AG04449 (cell line): ENCODE measurements at regions not wholly inside any gene's neighbourhood (a gene's known extent, or its start where the extent isn't known, plus 50 kb on each side); places are given as distances from the start of the nearest gene placed in this dataset.

Experiments
- CTCF ChIA-PET: fragments of 350-600 bp; formaldehyde crosslinking; extraction: SDS; loops from one replicate; lab custom pipeline; 2021; ENCODE audit warnings: antibody characterized with exemption; lab: Yijun Ruan, JAX
- POLR2A ChIA-PET: fragments of 400-600, 350-600 bp; formaldehyde crosslinking; extraction: SDS; loops from one replicate; lab custom pipeline; 2020; ENCODE audit warnings: antibody characterized with exemption, inconsistent platforms; lab: Yijun Ruan, JAX
- DNase-seq: peaks from one replicate; pipeline ENCODE4 v3.0.0-alpha.2; 2010; ENCODE audit warnings: low read depth, low spot score
- H3K4me3 ChIP-seq: 2 replicates; pipeline ENCODE4 v1.5.1; 2011; ENCODE audit warnings: low read depth, mild to moderate bottlenecking, control low read depth, low read length
- TF ChIP-seq, protein P1 (sequence below): IDR thresholded peaks from one replicate; pipeline ENCODE4 v1.5.1; 2011; ENCODE audit warnings: mild to moderate bottlenecking, moderate library complexity, low read length, control low read depth, inconsistent platforms; ENCODE audit not compliant: insufficient read depth; ENCODE audit errors: missing control alignments

DNA sequence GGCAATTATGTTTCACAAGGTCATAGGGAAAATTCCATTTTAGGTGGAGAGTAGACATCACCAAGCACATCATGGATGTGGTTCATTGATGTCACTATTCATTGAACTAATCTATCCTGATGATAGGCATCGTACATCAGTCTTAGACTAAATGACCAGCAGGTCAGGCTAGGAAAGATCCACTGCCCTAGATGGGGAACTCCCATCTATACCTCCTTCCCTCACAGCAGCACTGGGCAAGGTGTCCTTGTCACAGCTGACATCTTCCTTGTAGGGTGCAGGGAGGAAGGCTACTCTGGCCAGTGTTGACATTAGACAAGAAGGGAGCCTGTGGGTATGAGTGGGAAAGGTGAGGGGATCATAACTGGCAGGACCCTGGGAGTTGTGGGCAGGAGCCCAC is 63.8 kb upstream of the CAPRIN2 start:
- TF ChIP-seq, protein P1, sequence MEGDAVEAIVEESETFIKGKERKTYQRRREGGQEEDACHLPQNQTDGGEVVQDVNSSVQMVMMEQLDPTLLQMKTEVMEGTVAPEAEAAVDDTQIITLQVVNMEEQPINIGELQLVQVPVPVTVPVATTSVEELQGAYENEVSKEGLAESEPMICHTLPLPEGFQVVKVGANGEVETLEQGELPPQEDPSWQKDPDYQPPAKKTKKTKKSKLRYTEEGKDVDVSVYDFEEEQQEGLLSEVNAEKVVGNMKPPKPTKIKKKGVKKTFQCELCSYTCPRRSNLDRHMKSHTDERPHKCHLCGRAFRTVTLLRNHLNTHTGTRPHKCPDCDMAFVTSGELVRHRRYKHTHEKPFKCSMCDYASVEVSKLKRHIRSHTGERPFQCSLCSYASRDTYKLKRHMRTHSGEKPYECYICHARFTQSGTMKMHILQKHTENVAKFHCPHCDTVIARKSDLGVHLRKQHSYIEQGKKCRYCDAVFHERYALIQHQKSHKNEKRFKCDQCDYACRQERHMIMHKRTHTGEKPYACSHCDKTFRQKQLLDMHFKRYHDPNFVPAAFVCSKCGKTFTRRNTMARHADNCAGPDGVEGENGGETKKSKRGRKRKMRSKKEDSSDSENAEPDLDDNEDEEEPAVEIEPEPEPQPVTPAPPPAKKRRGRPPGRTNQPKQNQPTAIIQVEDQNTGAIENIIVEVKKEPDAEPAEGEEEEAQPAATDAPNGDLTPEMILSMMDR = no peak
- ChIA-PET CTCF (no interaction called here), POLR2A (no interaction called here)
- H3K4me3 ChIP-seq = no peak overlapping the region
- no peak for DNase-seq

DNA sequence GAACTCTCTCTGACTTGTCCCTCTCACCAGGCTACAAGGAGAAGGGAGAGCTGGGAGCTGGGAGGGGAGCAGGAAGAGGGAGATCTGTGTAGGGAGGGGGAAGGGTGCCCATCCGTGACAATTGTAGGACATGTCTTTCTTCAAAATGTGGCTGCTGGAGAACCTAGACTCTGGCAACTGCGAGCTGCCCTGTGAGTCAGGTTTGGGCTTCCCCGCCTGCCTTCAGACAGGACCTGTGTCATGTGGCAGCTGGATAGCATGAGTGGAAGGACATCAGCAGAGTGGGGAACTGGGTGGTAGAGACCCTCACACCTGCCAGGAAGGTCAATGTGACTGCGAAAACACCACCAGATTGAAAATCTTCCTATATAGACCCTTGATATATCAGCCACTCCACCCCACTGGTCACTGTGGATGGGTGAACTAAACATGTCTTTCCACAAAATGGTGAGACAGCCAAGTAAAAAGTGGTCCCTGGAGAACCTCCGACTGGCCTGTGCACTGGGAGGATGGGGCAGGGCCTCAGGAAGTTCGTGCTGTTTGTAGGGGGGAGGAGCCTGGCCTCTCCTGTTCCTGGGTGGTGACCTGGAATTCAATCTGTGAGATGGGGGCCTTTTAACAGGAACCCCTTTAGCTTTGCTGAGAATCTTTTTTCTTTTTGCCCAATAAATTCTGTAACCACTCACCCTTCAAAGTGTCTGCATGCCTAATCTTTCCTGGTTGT is 62.2 kb upstream of the CAPRIN2 start:
- DNase-seq = no peak
- TF ChIP-seq, protein P1 = no peak
- ChIA-PET POLR2A (no interaction called here), CTCF (interaction anchor here (3.0 kb wide), 1 partner anchor 9 kb away, joined by 21 read pairs; no protein-coding TSS in a partner anchor)
- H3K4me3 ChIP-seq = no peak overlapping the region

DNA sequence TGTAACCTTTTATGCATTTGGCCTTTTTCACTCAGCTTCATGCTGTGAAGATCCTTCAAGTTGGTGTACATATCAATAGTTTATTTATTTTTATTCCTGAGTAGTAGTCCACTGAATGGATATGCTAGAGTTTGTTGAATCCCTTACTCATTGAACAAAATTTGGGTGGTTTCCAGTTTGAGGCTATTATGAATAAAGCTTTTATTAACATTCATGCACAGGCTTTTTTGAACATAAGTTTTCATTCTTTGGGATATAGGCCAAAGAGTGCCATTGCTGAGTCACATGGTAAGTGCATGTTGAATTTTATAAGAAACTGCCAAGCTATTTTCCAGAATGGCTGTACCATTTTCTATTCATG is 59.5 kb upstream of the CAPRIN2 start:
- no peak overlapping the region for H3K4me3 ChIP-seq
- DNase-seq = no peak
- POLR2A ChIA-PET = no interaction called here
- TF ChIP-seq, protein P1 = no peak
- CTCF ChIA-PET = interaction anchor here (0.8 kb wide), 1 partner anchor 458 kb away, joined by 3 read pairs; no protein-coding TSS in a partner anchor

DNA sequence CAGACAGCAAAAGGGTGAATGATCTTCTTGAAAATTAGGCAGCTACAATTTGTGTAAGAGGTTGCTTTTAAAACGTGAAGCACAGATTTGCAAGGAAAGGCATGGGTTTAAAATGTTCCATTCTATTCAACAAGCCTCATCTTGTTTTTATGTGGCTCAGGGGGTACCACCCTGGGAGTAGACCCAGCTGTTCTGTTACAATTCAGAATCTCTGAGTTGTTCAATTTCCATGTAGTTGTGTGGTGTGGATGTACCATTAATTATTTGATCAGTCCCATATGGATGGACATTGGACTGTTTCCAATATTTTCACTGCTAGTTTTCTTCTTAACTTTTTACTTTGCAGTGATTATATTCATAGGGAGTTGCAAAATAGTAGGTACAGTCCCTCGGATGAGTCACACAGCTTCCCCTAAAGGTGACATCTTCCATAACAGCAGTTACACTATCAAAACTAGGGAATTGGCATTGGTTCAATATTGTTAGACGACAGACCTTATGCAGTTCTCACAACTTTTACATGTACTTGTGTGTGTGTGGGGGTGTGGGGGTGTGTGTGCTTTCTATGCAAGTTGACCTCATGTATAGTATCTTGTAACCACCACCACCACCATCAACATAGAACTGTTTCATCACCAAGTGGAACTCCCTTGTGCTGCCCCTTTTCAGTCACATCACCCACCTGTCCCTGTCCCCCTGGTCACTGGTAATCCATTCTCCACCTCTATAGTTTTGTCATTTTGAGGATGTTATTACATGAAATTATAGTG is 59.0 kb upstream of the CAPRIN2 start:
- no peak for DNase-seq
- TF ChIP-seq, protein P1 = no peak
- H3K4me3 ChIP-seq = no peak overlapping the region
- POLR2A ChIA-PET = no interaction called here
- CTCF ChIA-PET = no interaction called here

DNA sequence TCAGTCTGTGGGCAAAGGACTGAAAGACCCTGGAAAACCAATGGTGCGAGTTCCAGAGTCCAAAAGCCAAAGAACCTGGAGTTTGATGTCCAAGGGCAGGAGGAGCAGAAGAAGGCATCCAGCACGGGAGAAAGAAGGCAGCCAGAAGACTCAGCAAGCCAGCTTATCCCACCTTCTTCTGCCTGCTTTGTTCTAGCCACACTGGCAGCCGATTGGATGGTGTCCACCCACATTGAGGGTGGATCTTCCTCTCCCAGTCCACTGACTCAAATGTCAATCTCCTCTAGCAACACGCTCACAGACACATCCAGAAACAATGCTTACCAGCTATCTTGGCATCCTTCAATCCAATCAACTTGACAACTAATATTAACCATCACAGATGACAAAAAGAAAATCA is 57.2 kb upstream of the CAPRIN2 start:
- no peak for DNase-seq
- TF ChIP-seq, protein P1 = no peak
- CTCF ChIA-PET = interaction anchor here (1.3 kb wide), 1 partner anchor 1259 kb away, joined by 3 read pairs; no protein-coding TSS in a partner anchor
- POLR2A ChIA-PET = no interaction called here
- H3K4me3 ChIP-seq = no peak overlapping the region

DNA sequence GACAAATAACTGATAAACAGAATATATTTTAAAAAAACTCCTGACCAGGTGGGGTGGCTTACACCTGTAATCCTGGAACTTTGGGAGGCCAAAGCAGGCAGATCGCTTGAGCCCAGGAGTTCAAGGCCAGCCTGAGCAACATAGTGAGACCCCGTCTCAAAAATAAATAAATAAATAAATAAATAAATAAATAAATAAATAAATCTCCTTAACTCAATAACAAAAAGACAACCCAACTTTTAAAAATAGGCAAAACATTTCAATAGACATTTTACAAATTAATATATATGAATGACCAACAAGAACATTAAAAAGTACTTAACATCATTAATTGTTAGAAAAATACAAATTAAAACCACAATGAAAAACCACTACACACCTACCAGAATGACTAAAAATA is 56.2 kb upstream of the CAPRIN2 start:
- ChIA-PET POLR2A (no interaction called here), CTCF (no interaction called here)
- DNase-seq = no peak
- TF ChIP-seq, protein P1 = no peak
- no peak overlapping the region for H3K4me3 ChIP-seq
